Neutrophil (primary cell): ENCODE measurements at regions not wholly inside any gene's neighbourhood (a gene's known extent, or its start where the extent isn't known, plus 50 kb on each side); places are given as distances from the start of the nearest gene placed in this dataset.

Experiments
- H3K27ac ChIP-seq: fragments of 200-600 bp; sonication (generic); 2 replicates; pipeline ENCODE4 v1.5.1; 2016; ENCODE audit warnings: mild to moderate bottlenecking, moderate library complexity
- H3K27me3 ChIP-seq: fragments of 200-600 bp; sonication (generic); 2 replicates; pipeline ENCODE4 v1.6.0; 2016; ENCODE audit warnings: mild to moderate bottlenecking
- H3K36me3 ChIP-seq: fragments of 200-600 bp; sonication (generic); 2 replicates; pipeline ENCODE4 v1.5.1; 2017
- H3K4me1 ChIP-seq, 2 experiments: fragments of 200-600 bp in 1 of 2; sonication (generic) in 1 of 2; 1 replicate in 1 of 2; 2 replicates in 1 of 2; pipeline versions ENCODE4 v1.5.1 to v1.6.1; 2013 to 2016; ENCODE audit warnings: low read depth in 1 of 2, low read length in 1 of 2, mild to moderate bottlenecking in 1 of 2, moderate library complexity in 1 of 2; ENCODE audit not compliant: control insufficient read depth in 1 of 2, insufficient read depth in 1 of 2
- H3K4me3 ChIP-seq, 2 experiments: fragments of 200-600 bp in 1 of 2; sonication (generic) in 1 of 2; 1 replicate in 1 of 2; 2 replicates in 1 of 2; pipeline ENCODE4 v1.5.1; 2013 to 2016; ENCODE audit warnings: low read depth in 1 of 2, low read length in 1 of 2, mild to moderate bottlenecking in 1 of 2, moderate library complexity in 1 of 2
- H3K9me3 ChIP-seq: fragments of 200-600 bp; sonication (generic); 2 replicates; pipeline ENCODE4 v1.5.1; 2016
- CTCF ChIP-seq: fragments of 200-600 bp; sonication (generic); IDR thresholded peaks from 2 replicates; pipeline ENCODE4 v1.5.1; 2016; ENCODE audit warnings: antibody characterized with exemption

- Histone ChIP-seq H3K36me3 (no peaks in the 10 kb centered on the region), H3K4me1 (peaks cover 38 to 47% of the 10 kb centered on the region in 2 experiments), H3K27ac (peak overlapping the region; percentile 61), H3K27me3 (no peaks in the 10 kb centered on the region), H3K4me3 (no peak overlapping the region), H3K9me3 (no peaks in the 10 kb centered on the region)
- no peak for TF ChIP-seq CTCF
Observed at GRCh38 chr6:144778773-144779492, 493.8 kb downstream of the UTRN start.

- Histone ChIP-seq H3K9me3 (no peaks in the 10 kb centered on the region), H3K27ac (no peak overlapping the region), H3K27me3 (no peaks in the 10 kb centered on the region), H3K4me3 (no peak overlapping the region), H3K36me3 (no peaks in the 10 kb centered on the region), H3K4me1 (peaks cover 23 to 27% of the 10 kb centered on the region in 2 experiments)
- TF ChIP-seq CTCF, result no peak
Observed at GRCh38 chr6:144781836-144782235, 496.7 kb downstream of the UTRN start.

- no peaks in the 10 kb centered on the region for H3K36me3 ChIP-seq
- no peaks in the 10 kb centered on the region for H3K27me3 ChIP-seq
- TF ChIP-seq CTCF, result no peak
- H3K4me3 ChIP-seq, result no peak overlapping the region
- no peak overlapping the region for H3K27ac ChIP-seq
- H3K9me3 ChIP-seq, result no peaks in the 10 kb centered on the region
- peaks cover 15 to 19% of the 10 kb centered on the region in 2 experiments for H3K4me1 ChIP-seq
Observed at GRCh38 chr6:144782634-144783033, 497.5 kb downstream of the UTRN start.

- H3K27me3 ChIP-seq, result no peaks in the 10 kb centered on the region
- no peaks in the 10 kb centered on the region for H3K9me3 ChIP-seq
- H3K4me1 ChIP-seq, result no peaks in the 10 kb centered on the region
- TF ChIP-seq CTCF, result no peak
- H3K27ac ChIP-seq, result no peak overlapping the region
- H3K4me3 ChIP-seq, result no peak overlapping the region
- peaks cover 9% of the 10 kb centered on the region for H3K36me3 ChIP-seq
Observed at GRCh38 chr6:144785056-144785455, 499.9 kb downstream of the UTRN start.

- no peak for TF ChIP-seq CTCF
- no peak overlapping the region for H3K27ac ChIP-seq
- H3K36me3 ChIP-seq, result peaks cover 9% of the 10 kb centered on the region
Observed at GRCh38 chr6:144786825-144787224, 501.7 kb downstream of the UTRN start.

More at GRCh38 chr6:144786825-144787224, 501.7 kb downstream of the UTRN start:
- no peaks in the 10 kb centered on the region for H3K27me3 ChIP-seq
- no peak overlapping the region for H3K4me3 ChIP-seq
- no peaks in the 10 kb centered on the region for H3K9me3 ChIP-seq
- H3K4me1 ChIP-seq, result no peaks in the 10 kb centered on the region
